Fibroblast of pulmonary artery (primary cell): ENCODE measurements at regions not wholly inside any gene's neighbourhood (a gene's known extent, or its start where the extent isn't known, plus 50 kb on each side); places are given as distances from the start of the nearest gene placed in this dataset.

Experiments used
- DNase-seq: peaks from one replicate; pipeline ENCODE4 v3.0.0-alpha.2; 2010; ENCODE audit warnings: low read depth
- H3K4me3 ChIP-seq: replicated peaks from 2 replicates; pipeline ENCODE4 v1.5.1; 2011; ENCODE audit warnings: low read depth, mild to moderate bottlenecking, control low read depth, low read length, moderate library complexity
- CTCF ChIP-seq: IDR thresholded peaks from 2 replicates; pipeline ENCODE4 v1.5.1; 2011; ENCODE audit warnings: mild to moderate bottlenecking, control low read depth, low read length, inconsistent platforms; ENCODE audit errors: missing control alignments

- no peak overlapping the region for H3K4me3 ChIP-seq
- TF ChIP-seq CTCF, result no peak
- no peak for DNase-seq
These were observed 178.8 kb upstream of the NEBL start for GRCh38 chr10:21075880-21076279.

- H3K4me3 ChIP-seq, result no peak overlapping the region
- DNase-seq, result no peak
- TF ChIP-seq CTCF, result no peak
These were observed 174.0 kb upstream of the NEBL start for GRCh38 chr10:21071001-21071673.

GRCh38 chr10:21069929-21070700 lies 173.0 kb upstream of the NEBL start:
- no peak overlapping the region for H3K4me3 ChIP-seq
- no peak for TF ChIP-seq CTCF
- no peak for DNase-seq

GRCh38 chr10:21069278-21069677 lies 172.2 kb upstream of the NEBL start:
- no peak for TF ChIP-seq CTCF
- no peak overlapping the region for H3K4me3 ChIP-seq
- DNase-seq, result no peak

GRCh38 chr10:21068026-21068656 lies 171.0 kb upstream of the NEBL start:
- no peak for DNase-seq
- H3K4me3 ChIP-seq, result no peak overlapping the region
- no peak for TF ChIP-seq CTCF

GRCh38 chr10:21065621-21066248 lies 168.6 kb upstream of the NEBL start:
- TF ChIP-seq CTCF, result no peak
- H3K4me3 ChIP-seq, result no peak overlapping the region
- no peak for DNase-seq
